K562 (cell line): ENCODE measurements at regions not wholly inside any gene's neighbourhood (a gene's known extent, or its start where the extent isn't known, plus 50 kb on each side); places are given as distances from the start of the nearest gene placed in this dataset.

Source experiments
- ATAC-seq: fragments of 200-7000 bp; cut with Tn5 transposase; 3 replicates; pipeline ENCODE4 v1.9.1; 2020; ENCODE audit warnings: moderate library complexity
- BruUV-seq: library from RNA; stranded (reverse); fragments of 400-500 nt; replicated peaks from 2 replicates; lab custom pipeline; 2021; lab: Mats Ljungman, UMichigan
- CTCF ChIA-PET: fragments of 300-600 bp; formaldehyde crosslinking; extraction: SDS; loops from one replicate; lab custom pipeline; 2021; ENCODE audit warnings: low intra/inter-chr PET ratio; lab: Yijun Ruan, JAX
- POLR2A ChIA-PET: fragments of 300-600, 350-650 bp; sonication (Branson Sonifier 250); formaldehyde crosslinking; extraction: SDS; loops from one replicate; lab custom pipeline; 2021; ENCODE audit warnings: antibody characterized with exemption, inconsistent platforms; lab: Yijun Ruan, JAX
- DNase-seq, 4 experiments: peaks; one replicate each; pipeline versions ENCODE4 v3.0.0 to v3.0.0-alpha.2; 2011 to 2018; ENCODE audit warnings: low spot score in 3 of 4, mixed read lengths in 3 of 4; ENCODE audit errors: extremely low read depth in 1 of 4
- FAIRE-seq: peaks from 2 replicates; lab custom pipeline; 2011; peaks lifted over from hg19 to GRCh38; lab: Jason Lieb, UNC
- H2AFZ ChIP-seq: 2 replicates; pipeline ENCODE4 v1.6.0; 2011; ENCODE audit warnings: low read depth, low read length, control low read depth, inconsistent platforms
- H3K27ac ChIP-seq: fragments of 200-600 bp; 3 replicates; pipeline ENCODE4 v1.8.0; 2011; ENCODE audit warnings: low read depth, mild to moderate bottlenecking, control low read depth, inconsistent platforms, low read length, moderate library complexity, mixed read lengths; ENCODE audit errors: extremely low read depth
- H3K27me3 ChIP-seq, 2 experiments: fragments of 300-600 bp in 1 of 2; 2 replicates in 1 of 2; 3 replicates in 1 of 2; pipeline versions ENCODE4 v1.6.0 to v1.8.0; 2011; ENCODE audit warnings: inconsistent platforms in 2 of 2, low read length in 2 of 2, mild to moderate bottlenecking in 1 of 2, mixed read lengths in 1 of 2, moderate library complexity in 1 of 2; ENCODE audit not compliant: control insufficient read depth in 2 of 2, insufficient read depth in 2 of 2
- H3K36me3 ChIP-seq: fragments of 300-600 bp; 3 replicates; pipeline ENCODE4 v1.8.0; 2011; ENCODE audit warnings: mild to moderate bottlenecking, low read length, inconsistent platforms; ENCODE audit not compliant: control insufficient read depth, insufficient read depth
- H3K4me1 ChIP-seq, 2 experiments: fragments of 200-600 bp in 1 of 2; replicated peaks in 1 of 2; 2 replicates in 1 of 2; 3 replicates in 1 of 2; pipeline versions ENCODE4 v1.5.1 to v1.8.0; 2011; ENCODE audit warnings: inconsistent platforms in 2 of 2, low read length in 2 of 2, mild to moderate bottlenecking in 1 of 2, mixed read lengths in 1 of 2, moderate library complexity in 1 of 2; ENCODE audit not compliant: control insufficient read depth in 2 of 2, insufficient read depth in 2 of 2
- H3K4me2 ChIP-seq: 2 replicates; pipeline ENCODE4 v1.6.1; 2011; ENCODE audit warnings: low read length, control low read depth, inconsistent platforms, mixed read lengths; ENCODE audit not compliant: insufficient read depth
- H3K4me3 ChIP-seq: fragments of 200-600 bp; sonication (generic), shearing (Covaris generic); 2 replicates; pipeline ENCODE4 v1.5.1; 2016; ENCODE audit warnings: control low read depth, inconsistent platforms
- H3K79me2 ChIP-seq: fragments of 200-600 bp; 3 replicates; pipeline ENCODE4 v1.8.0; 2011; ENCODE audit warnings: low read length, inconsistent platforms; ENCODE audit not compliant: control insufficient read depth, insufficient read depth
- H3K9ac ChIP-seq, 2 experiments: 2 replicates each; pipeline versions ENCODE4 v1.6.0 to v1.6.1; 2011; ENCODE audit warnings: low read depth in 2 of 2, low read length in 2 of 2, control low read depth in 1 of 2, inconsistent platforms in 1 of 2, mild to moderate bottlenecking in 1 of 2, mixed read lengths in 1 of 2; ENCODE audit not compliant: insufficient read depth in 1 of 2
- H3K9me1 ChIP-seq: one replicate; pipeline ENCODE4 v1.6.0; 2011; ENCODE audit warnings: inconsistent platforms, mild to moderate bottlenecking, low read length, moderate library complexity; ENCODE audit not compliant: control insufficient read depth, insufficient read depth
- H3K9me3 ChIP-seq: replicated peaks from 2 replicates; pipeline ENCODE4 v1.5.1; 2011; ENCODE audit warnings: low read depth, low read length, inconsistent platforms; ENCODE audit not compliant: control insufficient read depth, insufficient read depth
- H4K20me1 ChIP-seq: replicated peaks from 2 replicates; pipeline ENCODE4 v1.6.1; 2011; ENCODE audit warnings: low read length, inconsistent platforms, mixed read lengths; ENCODE audit not compliant: control insufficient read depth, insufficient read depth
- AFF4 ChIP-seq: sonication (generic); formaldehyde crosslinking; IDR thresholded peaks from 2 replicates; pipeline ENCODE4 v1.8.0; 2023; ENCODE audit warnings: mild to moderate bottlenecking, missing genetic modification reagents
- ATF2 ChIP-seq: sonication (generic); formaldehyde crosslinking; IDR thresholded peaks from 2 replicates; pipeline ENCODE4 v1.8.1; 2022; ENCODE audit warnings: missing genetic modification reagents
- FOXK1 ChIP-seq: sonication (generic); formaldehyde crosslinking; IDR thresholded peaks from 2 replicates; pipeline ENCODE4 v1.8.0; 2022; ENCODE audit warnings: missing genetic modification reagents, mild to moderate bottlenecking, borderline replicate concordance
- SAFB2 ChIP-seq: fragments of 200-400 bp; formaldehyde crosslinking; IDR thresholded peaks from 2 replicates; pipeline ENCODE4 v1.6.1; 2018; ENCODE audit warnings: borderline replicate concordance, low read length, low read depth, moderate library complexity; ENCODE audit not compliant: severe bottlenecking
- XRCC3 ChIP-seq: fragments of 450-650 bp; IDR thresholded peaks from 2 replicates; pipeline ENCODE4 v1.6.1; 2017; ENCODE audit warnings: mild to moderate bottlenecking, moderate library complexity
- YY1 ChIP-seq, 3 experiments: IDR thresholded peaks; 2 replicates each; pipeline ENCODE4 v1.6.1; 2011; ENCODE audit warnings: low read length in 2 of 3, mild to moderate bottlenecking in 2 of 3, moderate library complexity in 2 of 3, borderline replicate concordance in 1 of 3, control low read depth in 1 of 3, low read depth in 1 of 3; ENCODE audit not compliant: insufficient read depth in 3 of 3, insufficient replicate concordance in 2 of 3, control insufficient read depth in 1 of 3, insufficient read length in 1 of 3; ENCODE audit errors: extremely low read depth in 1 of 3
- ZNF143 ChIP-seq: sonication (generic); formaldehyde crosslinking; IDR thresholded peaks from 2 replicates; pipeline ENCODE4 v1.9.0; 2022; ENCODE audit warnings: mild to moderate bottlenecking, missing genetic modification reagents
- WGBS: fragments of 100-300 bp; shearing (Covaris generic); methylation state at CpG from one replicate; pipeline ENCODE4 v1.1.6; 2016; ENCODE audit warnings: low coverage, mixed read lengths; ENCODE audit not compliant: insufficient coverage; ENCODE audit errors: missing lambda C conversion rate; 5-methylcytosine and 5-hydroxymethylcytosine counted together
- in situ Hi-C: fragments of 300-500 bp; cut with MboI; formaldehyde crosslinking; loops from 4 replicates; pipeline ENCODE4 v1.15.0; 2018; ENCODE audit warnings: inconsistent platforms, mixed read lengths
- intact Hi-C: fragments of 100-400 bp; cut with micrococcal nuclease; formaldehyde crosslinking; loops from 2 replicates; pipeline ENCODE4 v1.14.2; 2022

GRCh38 chr6:90811596-90812226, 224.8 kb upstream of the MAP3K7 start (continued):
- TF ChIP-seq ZNF143 (CRISPR knock-in tag), result no peak
- no peak for TF ChIP-seq XRCC3
- TF ChIP-seq ATF2 (CRISPR knock-in tag), result no peak
- no peak for TF ChIP-seq YY1 (IDR thresholded peaks at IDR 0.05; ENCODE audit: borderline replicate concordance in 1 of 3, control insufficient read depth in 1 of 3, extremely low read depth in 1 of 3, insufficient read depth in 3 of 3, insufficient read length in 1 of 3, insufficient replicate concordance in 2 of 3, low read depth in 1 of 3, low read length in 2 of 3)

- H3K27ac ChIP-seq, result no peak overlapping the region
- FAIRE-seq (no peak), ATAC-seq (no peak), DNase-seq (no peak)
- TF ChIP-seq SAFB2 (no peak), ZNF143 (CRISPR knock-in tag) (no peak), AFF4 (CRISPR knock-in tag) (no peak), FOXK1 (CRISPR knock-in tag) (no peak)
- no peaks in the 10 kb centered on the region for H3K36me3 ChIP-seq
- intact Hi-C loops (no loop called here), in situ Hi-C loops (no loop called here)
- H4K20me1 ChIP-seq, result no peaks in the 10 kb centered on the region
- 0% methylated on average over 4 of the region's 4 CpGs for WGBS
- no peak overlapping the region for H3K9ac ChIP-seq
- H3K27me3 ChIP-seq, result no peaks in the 10 kb centered on the region
- H3K4me3 ChIP-seq, result no peak overlapping the region
- POLR2A ChIA-PET, result no interaction called here
- H2AFZ ChIP-seq, result no peak overlapping the region
- H3K9me3 ChIP-seq, result no peaks in the 10 kb centered on the region
- BruUV-seq, result no TSS peak
- CTCF ChIA-PET, result no interaction called here
- no peaks in the 10 kb centered on the region for H3K4me1 ChIP-seq
- no peaks in the 10 kb centered on the region for H3K9me1 ChIP-seq
- H3K79me2 ChIP-seq, result no peaks in the 10 kb centered on the region
- H3K4me2 ChIP-seq, result no peak overlapping the region
Observed at GRCh38 chr6:90809035-90809434, 222.2 kb upstream of the MAP3K7 start.
